CD14-positive monocyte (primary cell): ENCODE measurements at regions not wholly inside any gene's neighbourhood (a gene's known extent, or its start where the extent isn't known, plus 50 kb on each side); places are given as distances from the start of the nearest gene placed in this dataset.

Source experiments
- DNase-seq, 3 donors: peaks; one replicate each; pipeline ENCODE4 v3.0.0-alpha.2; 2011 to 2022
- H2AFZ ChIP-seq: 2 replicates; pipeline ENCODE4 v1.6.0; 2012; ENCODE audit warnings: mild to moderate bottlenecking, low read depth, low read length, inconsistent platforms; ENCODE audit not compliant: insufficient read depth, poor library complexity, severe bottlenecking
- H3K27ac ChIP-seq, 2 donors: 1 replicate in 1 of 2; 2 replicates in 1 of 2; pipeline ENCODE4 v1.5.1; 2012 to 2013; ENCODE audit warnings: low read length in 2 of 2, control low read depth in 1 of 2, inconsistent platforms in 1 of 2, low read depth in 1 of 2, mild to moderate bottlenecking in 1 of 2
- H3K27me3 ChIP-seq, 2 donors: one replicate each; pipeline versions ENCODE4 v1.6.0 to v1.6.1; 2011 to 2013; ENCODE audit warnings: low read length in 2 of 2; ENCODE audit not compliant: control insufficient read depth in 2 of 2, insufficient read depth in 2 of 2
- H3K36me3 ChIP-seq, 2 donors: replicated peaks in 1 of 2; 1 replicate in 1 of 2; 2 replicates in 1 of 2; pipeline versions ENCODE4 v1.5.1 to v1.6.1; 2012 to 2013; ENCODE audit warnings: low read length in 2 of 2, control low read depth in 1 of 2, inconsistent platforms in 1 of 2, mild to moderate bottlenecking in 1 of 2; ENCODE audit not compliant: insufficient read depth in 2 of 2, control insufficient read depth in 1 of 2
- H3K4me1 ChIP-seq, 2 donors: 1 replicate in 1 of 2; 2 replicates in 1 of 2; pipeline versions ENCODE4 v1.5.1 to v1.6.1; 2012 to 2013; ENCODE audit warnings: low read length in 2 of 2, control low read depth in 1 of 2, inconsistent platforms in 1 of 2, mild to moderate bottlenecking in 1 of 2, moderate library complexity in 1 of 2; ENCODE audit not compliant: insufficient read depth in 2 of 2, control insufficient read depth in 1 of 2
- H3K4me2 ChIP-seq: replicated peaks from 2 replicates; pipeline ENCODE3; 2012; ENCODE audit warnings: low read length, moderate library complexity, mild to moderate bottlenecking; ENCODE audit not compliant: poor library complexity, severe bottlenecking; ENCODE audit errors: extremely low read depth
- H3K4me3 ChIP-seq, 3 experiments: fragments of 200-600 bp in 1 of 3; sonication (generic) in 1 of 3; replicated peaks in 1 of 3; 1 replicate in 2 of 3; 2 replicates in 1 of 3; pipeline ENCODE4 v1.5.1; 2011 to 2013; ENCODE audit warnings: low read length in 3 of 3, mild to moderate bottlenecking in 3 of 3, control low read depth in 2 of 3, low read depth in 2 of 3, inconsistent platforms in 1 of 3, moderate library complexity in 1 of 3
- H3K79me2 ChIP-seq: 2 replicates; pipeline ENCODE4 v1.6.0; 2012; ENCODE audit warnings: mild to moderate bottlenecking, control low read depth, inconsistent platforms, low read length, moderate library complexity; ENCODE audit not compliant: insufficient read depth
- H3K9ac ChIP-seq: 2 replicates; pipeline ENCODE4 v1.6.0; 2017; ENCODE audit warnings: low read length, mild to moderate bottlenecking; ENCODE audit not compliant: insufficient read depth, poor library complexity, severe bottlenecking
- H3K9me3 ChIP-seq, 2 donors: replicated peaks in 1 of 2; 1 replicate in 1 of 2; 2 replicates in 1 of 2; pipeline versions ENCODE4 v1.5.1 to v1.6.1; 2012 to 2013; ENCODE audit warnings: low read length in 2 of 2, control low read depth in 1 of 2; ENCODE audit not compliant: control insufficient read depth in 1 of 2, insufficient read depth in 1 of 2
- H4K20me1 ChIP-seq: 2 replicates; pipeline ENCODE4 v1.6.0; 2012; ENCODE audit warnings: mild to moderate bottlenecking, low read length, control low read depth, moderate library complexity; ENCODE audit not compliant: insufficient read depth
- H3K27ac Mint-ChIP-seq, 7 donors: one replicate each; pipeline ENCODE4 v1.8.0; 2020; ENCODE audit warnings: mild to moderate bottlenecking in 7 of 7, mixed read lengths in 7 of 7, moderate library complexity in 6 of 7, inconsistent platforms in 2 of 7
- H3K27me3 Mint-ChIP-seq, 3 donors: one replicate each; pipeline ENCODE4 v1.8.0; 2021 to 2022; ENCODE audit warnings: low read depth in 3 of 3, mild to moderate bottlenecking in 3 of 3, mixed read lengths in 3 of 3, moderate library complexity in 3 of 3, inconsistent platforms in 1 of 3
- H3K36me3 Mint-ChIP-seq, 2 donors: one replicate each; pipeline ENCODE4 v1.8.0; 2020; ENCODE audit warnings: mixed read lengths in 2 of 2, inconsistent platforms in 1 of 2, mild to moderate bottlenecking in 1 of 2
- H3K4me1 Mint-ChIP-seq: one replicate; pipeline ENCODE4 v1.8.0; 2020; ENCODE audit warnings: mild to moderate bottlenecking, mixed read lengths
- H3K4me3 Mint-ChIP-seq, 2 donors: one replicate each; pipeline ENCODE4 v1.8.0; 2020; ENCODE audit warnings: mild to moderate bottlenecking in 2 of 2, mixed read lengths in 2 of 2, moderate library complexity in 1 of 2
- H3K9me3 Mint-ChIP-seq, 7 donors: one replicate each; pipeline ENCODE4 v1.8.0; 2020 to 2022; ENCODE audit warnings: mixed read lengths in 7 of 7, mild to moderate bottlenecking in 6 of 7, moderate library complexity in 6 of 7, inconsistent platforms in 2 of 7
- CTCF ChIP-seq: fragments of 200-600 bp; IDR thresholded peaks from one replicate; pipeline ENCODE4 v1.8.0; 2022; ENCODE audit warnings: antibody characterized with exemption, mild to moderate bottlenecking
- WGBS: methylation state at CpG from one replicate; pipeline ENCODE4 v1.1.5; 2013; ENCODE audit warnings: missing lambda C conversion rate; ENCODE audit not compliant: insufficient coverage; 5-methylcytosine and 5-hydroxymethylcytosine counted together
- intact Hi-C, 2 donors: fragments of 100-400 bp; cut with micrococcal nuclease; formaldehyde crosslinking; loops; one replicate each; pipeline versions ENCODE4 v1.15.0 to v1.15.1; 2023

- no peaks in the 10 kb centered on the region for H3K36me3 Mint-ChIP-seq
- Histone ChIP-seq H3K9me3 (no peaks in the 10 kb centered on the region), H3K79me2 (no peaks in the 10 kb centered on the region), H3K27ac (no peak overlapping the region), H4K20me1 (no peaks in the 10 kb centered on the region), H3K36me3 (no peaks in the 10 kb centered on the region), H3K4me3 (no peak overlapping the region), H3K4me1 (no peaks in the 10 kb centered on the region), H3K27me3 (no peaks in the 10 kb centered on the region), H2AFZ (no peak overlapping the region), H3K4me2 (no peak overlapping the region), H3K9ac (no peak overlapping the region)
- H3K4me1 Mint-ChIP-seq = no peaks in the 10 kb centered on the region
- no peak for DNase-seq
- no peak for TF ChIP-seq CTCF
- no peak overlapping the region for H3K4me3 Mint-ChIP-seq
- peaks cover 2 to 6% (median 2%) of the 10 kb centered on the region in 3 donors for H3K27me3 Mint-ChIP-seq
- H3K27ac Mint-ChIP-seq = no peak overlapping the region
- intact Hi-C loops = no loop called here
- WGBS = no CpG with 5 or more reads among the region's 1 CpG
- peaks cover 0 to 2% (median 0%) of the 10 kb centered on the region in 7 donors for H3K9me3 Mint-ChIP-seq
These were observed 250.0 kb downstream of the GPAT3 start for GRCh38 chr4:83785891-83786290.

GRCh38 chr4:83783215-83783614 lies 247.3 kb downstream of the GPAT3 start:
- no peak overlapping the region for H3K4me2 ChIP-seq
- TF ChIP-seq CTCF = no peak
- H2AFZ ChIP-seq = no peak overlapping the region
- no peaks in the 10 kb centered on the region for H3K4me1 Mint-ChIP-seq
- DNase-seq = no peak
- peaks cover 2 to 7% (median 2%) of the 10 kb centered on the region in 3 donors for H3K27me3 Mint-ChIP-seq
- H4K20me1 ChIP-seq = no peaks in the 10 kb centered on the region
- no peak overlapping the region for H3K4me3 ChIP-seq
- no peak overlapping the region for H3K9ac ChIP-seq
- no peaks in the 10 kb centered on the region for H3K9me3 ChIP-seq
- no CpG with 5 or more reads among the region's 1 CpG for WGBS
- no peak overlapping the region for H3K27ac ChIP-seq
- H3K9me3 Mint-ChIP-seq = peaks cover 0 to 2% (median 0%) of the 10 kb centered on the region in 7 donors
- H3K79me2 ChIP-seq = no peaks in the 10 kb centered on the region
- no peaks in the 10 kb centered on the region for H3K36me3 ChIP-seq
- no peaks in the 10 kb centered on the region for H3K27me3 ChIP-seq
- H3K27ac Mint-ChIP-seq = no peak overlapping the region
- no peaks in the 10 kb centered on the region for H3K4me1 ChIP-seq
- no peaks in the 10 kb centered on the region for H3K36me3 Mint-ChIP-seq
- H3K4me3 Mint-ChIP-seq = no peak overlapping the region
- intact Hi-C loops = no loop called here
